Nephron progenitor cell (in vitro differentiated cells): ENCODE measurements at regions not wholly inside any gene's neighbourhood (a gene's known extent, or its start where the extent isn't known, plus 50 kb on each side); places are given as distances from the start of the nearest gene placed in this dataset.

Experiments
- DNase-seq: peaks from one replicate; pipeline ENCODE4 v3.0.0; 2021
- H3K27ac Mint-ChIP-seq: 2 replicates; pipeline ENCODE4 v1.8.0; 2021; ENCODE audit warnings: mild to moderate bottlenecking, moderate library complexity, mixed read lengths
- H3K27me3 Mint-ChIP-seq: 2 replicates; pipeline ENCODE4 v1.8.0; 2021; ENCODE audit warnings: mild to moderate bottlenecking, low read depth, mixed read lengths; ENCODE audit not compliant: poor library complexity
- H3K36me3 Mint-ChIP-seq: 2 replicates; pipeline ENCODE4 v1.8.0; 2021; ENCODE audit warnings: low read depth, mixed read lengths
- H3K4me1 Mint-ChIP-seq: 2 replicates; pipeline ENCODE4 v1.8.0; 2021; ENCODE audit warnings: mixed read lengths
- H3K4me3 Mint-ChIP-seq: 2 replicates; pipeline ENCODE4 v1.8.0; 2021; ENCODE audit warnings: mild to moderate bottlenecking, moderate library complexity, mixed read lengths
- H3K9me3 Mint-ChIP-seq: 2 replicates; pipeline ENCODE4 v1.8.0; 2021; ENCODE audit warnings: mild to moderate bottlenecking, moderate library complexity, mixed read lengths
- CTCF ChIP-seq: fragments of 200-600 bp; sonication (generic); IDR thresholded peaks from 2 replicates; pipeline ENCODE4 v1.5.0; 2021; ENCODE audit warnings: antibody characterized with exemption

GRCh38 chr10:106255111-106255678 lies 909.3 kb downstream of the SORCS1 start:
- no peak for TF ChIP-seq CTCF
- Mint-ChIP-seq H3K4me3 (no peak overlapping the region), H3K4me1 (no peaks in the 10 kb centered on the region), H3K9me3 (peaks cover 8% of the 10 kb centered on the region), H3K36me3 (no peaks in the 10 kb centered on the region), H3K27me3 (peaks cover 9% of the 10 kb centered on the region), H3K27ac (no peak overlapping the region)
- no peak for DNase-seq

- no peak for DNase-seq
- no peak for TF ChIP-seq CTCF
- Mint-ChIP-seq H3K27me3 (peaks cover 9% of the 10 kb centered on the region), H3K36me3 (no peaks in the 10 kb centered on the region), H3K4me3 (no peak overlapping the region), H3K9me3 (peaks cover 5% of the 10 kb centered on the region), H3K4me1 (no peaks in the 10 kb centered on the region), H3K27ac (no peak overlapping the region)
Measured at GRCh38 chr10:106254071-106254470, 910.4 kb downstream of the SORCS1 start.

GRCh38 chr10:106252541-106252940 lies 912.0 kb downstream of the SORCS1 start:
- H3K27ac Mint-ChIP-seq = no peak overlapping the region
- H3K9me3 Mint-ChIP-seq = peaks cover 5% of the 10 kb centered on the region
- no peak for TF ChIP-seq CTCF
- no peak for DNase-seq
- H3K36me3 Mint-ChIP-seq = no peaks in the 10 kb centered on the region
- H3K4me1 Mint-ChIP-seq = no peaks in the 10 kb centered on the region
- peaks cover 9% of the 10 kb centered on the region for H3K27me3 Mint-ChIP-seq
- no peak overlapping the region for H3K4me3 Mint-ChIP-seq

GRCh38 chr10:106251573-106251972 lies 912.9 kb downstream of the SORCS1 start:
- H3K4me3 Mint-ChIP-seq = no peak overlapping the region
- no peaks in the 10 kb centered on the region for H3K36me3 Mint-ChIP-seq
- H3K27ac Mint-ChIP-seq = no peak overlapping the region
- H3K4me1 Mint-ChIP-seq = no peaks in the 10 kb centered on the region
- no peaks in the 10 kb centered on the region for H3K9me3 Mint-ChIP-seq
- peaks cover 9% of the 10 kb centered on the region for H3K27me3 Mint-ChIP-seq
- DNase-seq = no peak
- TF ChIP-seq CTCF = no peak

GRCh38 chr10:106242301-106242700 lies 922.2 kb downstream of the SORCS1 start:
- Mint-ChIP-seq H3K27me3 (peaks cover 15% of the 10 kb centered on the region), H3K9me3 (peaks cover 6% of the 10 kb centered on the region), H3K27ac (no peak overlapping the region), H3K4me3 (no peak overlapping the region), H3K4me1 (no peaks in the 10 kb centered on the region), H3K36me3 (no peaks in the 10 kb centered on the region)
- no peak for TF ChIP-seq CTCF
- DNase-seq = no peak

- Mint-ChIP-seq H3K4me1 (peaks cover 13% of the 10 kb centered on the region), H3K27me3 (no peaks in the 10 kb centered on the region), H3K4me3 (no peak overlapping the region), H3K27ac (no peak overlapping the region), H3K9me3 (no peaks in the 10 kb centered on the region), H3K36me3 (no peaks in the 10 kb centered on the region)
- TF ChIP-seq CTCF = no peak
- DNase-seq = no peak
Measured at GRCh38 chr10:106226828-106227227, 937.7 kb downstream of the SORCS1 start.
